AG09309 (cell line): ENCODE measurements at regions not wholly inside any gene's neighbourhood (a gene's known extent, or its start where the extent isn't known, plus 50 kb on each side); places are given as distances from the start of the nearest gene placed in this dataset.
"Not testable (repeated sequence)": the region's sequence is repeated elsewhere in the genome, so short reads cannot be mapped to it uniquely, and the experiment has no call there.

Experiments used
- DNase-seq: peaks from one replicate; pipeline ENCODE4 v3.0.0-alpha.2; 2010; ENCODE audit warnings: low read depth
- H3K4me3 ChIP-seq: 2 replicates; pipeline ENCODE4 v1.5.1; 2011; ENCODE audit warnings: mild to moderate bottlenecking, low read depth, low read length, moderate library complexity; ENCODE audit not compliant: control insufficient read depth
- CTCF ChIP-seq: IDR thresholded peaks from 2 replicates; pipeline ENCODE4 v1.5.1; 2011; ENCODE audit warnings: mild to moderate bottlenecking, low read depth, low read length, inconsistent platforms; ENCODE audit not compliant: insufficient read depth, control insufficient read depth; ENCODE audit errors: missing control alignments

DNA sequence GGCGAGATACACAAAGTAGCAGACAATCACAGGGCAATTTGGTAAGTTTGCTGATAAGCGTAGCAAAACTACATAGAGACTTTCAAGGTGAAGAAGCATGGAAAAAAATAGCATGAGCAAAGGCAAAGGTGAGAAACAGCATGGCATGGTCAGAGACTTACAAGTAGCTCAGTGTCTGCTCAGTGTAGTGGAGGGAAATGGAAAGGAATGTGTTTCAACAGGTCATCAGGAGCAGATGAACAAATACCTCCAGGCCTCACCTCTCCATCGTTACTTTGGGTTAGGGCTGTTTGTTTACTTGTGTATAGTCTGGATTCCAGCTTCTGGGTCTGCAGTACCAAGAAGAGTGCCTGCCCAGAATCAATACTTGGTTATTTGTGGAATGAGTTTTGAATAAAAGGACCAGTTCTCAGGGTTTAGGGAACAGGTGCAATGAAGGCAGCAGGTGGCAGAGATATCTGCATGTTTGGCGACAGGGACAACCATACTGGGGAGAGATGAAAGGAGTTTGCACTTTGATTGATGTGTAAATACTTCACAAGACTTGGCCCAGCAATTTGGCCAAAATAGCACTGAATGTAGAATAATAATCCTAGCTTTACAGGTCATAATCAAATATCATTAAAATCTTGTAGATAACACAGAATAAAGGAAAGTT, 97.0 kb upstream of the FGGY start:
- DNase-seq = no peak
- TF ChIP-seq CTCF = no peak
- no peak overlapping the region for H3K4me3 ChIP-seq

GRCh38 chr1:59201341-59201740, 95.6 kb upstream of the FGGY start:
- no peak for DNase-seq
- no peak for TF ChIP-seq CTCF
- no peak overlapping the region for H3K4me3 ChIP-seq

DNA sequence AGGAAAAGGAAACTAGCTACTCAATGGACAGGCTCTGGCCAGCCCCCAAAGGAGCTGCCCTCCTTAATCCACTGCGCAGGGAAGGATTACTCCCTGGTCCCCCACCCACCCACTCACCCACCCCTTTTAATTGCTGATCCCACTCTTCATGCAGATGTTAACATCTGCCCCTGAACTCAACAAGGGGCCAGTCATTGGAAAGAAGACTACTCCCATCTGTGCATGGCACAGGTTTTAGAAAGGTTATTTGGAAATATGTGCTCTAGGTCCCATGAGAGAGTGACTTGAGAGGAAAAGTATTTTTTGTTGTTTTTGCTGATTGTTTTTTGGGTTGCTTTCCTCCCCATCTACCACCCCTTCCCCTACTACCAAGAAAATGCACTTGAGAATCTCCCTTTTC, 94.4 kb upstream of the FGGY start:
- TF ChIP-seq CTCF = no peak
- no peak for DNase-seq
- H3K4me3 ChIP-seq = no peak overlapping the region

GRCh38 chr1:59204001-59204400, 92.9 kb upstream of the FGGY start:
- DNase-seq = no peak
- no peak for TF ChIP-seq CTCF
- H3K4me3 ChIP-seq = no peak overlapping the region

- H3K4me3 ChIP-seq = not testable (repeated sequence)
These were observed 90.3 kb upstream of the FGGY start for GRCh38 chr1:59206616-59207015.

GRCh38 chr1:59210430-59210829, 86.5 kb upstream of the FGGY start:
- DNase-seq, H3K4me3 ChIP-seq: not testable (repeated sequence)

More at GRCh38 chr1:59206616-59207015, 90.3 kb upstream of the FGGY start:
- DNase-seq = not testable (repeated sequence)

DNA sequence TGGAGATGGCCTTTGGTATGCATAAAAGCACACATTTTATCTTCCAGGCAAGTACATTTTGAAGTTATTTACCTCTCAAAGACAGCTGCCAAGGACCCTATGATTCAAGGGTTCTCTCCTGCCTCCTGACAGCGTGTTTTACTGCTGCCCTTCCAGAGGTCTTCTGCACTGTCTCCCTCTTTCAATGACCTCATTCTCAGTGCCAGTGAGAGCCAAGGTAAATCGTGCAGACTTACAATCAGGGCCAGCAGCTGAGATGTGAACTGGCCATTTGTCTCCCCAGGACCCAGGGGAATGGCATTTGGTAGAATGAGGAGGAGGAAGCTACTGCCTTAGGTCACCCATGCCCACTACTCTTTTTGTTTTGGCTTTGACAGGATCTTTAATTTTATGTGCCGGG, 84.2 kb upstream of the FGGY start:
- no peak for DNase-seq
- TF ChIP-seq CTCF = no peak
- H3K4me3 ChIP-seq = no peak overlapping the region
